PC-9 (cell line): ENCODE measurements at regions not wholly inside any gene's neighbourhood (a gene's known extent, or its start where the extent isn't known, plus 50 kb on each side); places are given as distances from the start of the nearest gene placed in this dataset.

Experiments
- BruUV-seq: library from RNA; stranded (reverse); fragments of 400-500 nt; replicated peaks from 2 replicates; lab custom pipeline; 2021; lab: Mats Ljungman, UMichigan
- CTCF ChIA-PET: fragments of 300-600 bp; sonication (Branson Sonifier 250); formaldehyde crosslinking; loops from one replicate; lab custom pipeline; 2022; ENCODE audit warnings: antibody characterized with exemption; lab: Charles Lee
- POLR2A ChIA-PET: fragments of 300-600 bp; sonication (Branson Sonifier 250); formaldehyde crosslinking; loops from one replicate; lab custom pipeline; 2022; ENCODE audit warnings: antibody characterized with exemption; ENCODE audit not compliant: unreplicated experiment; lab: Charles Lee
- DNase-seq, 2 experiments: peaks; one replicate each; pipeline versions ENCODE4 v3.0.0 to v3.0.0-alpha.2; 2015 to 2022; ENCODE audit warnings: mixed read lengths in 1 of 2
- H2AFZ ChIP-seq: fragments of 200-600 bp; sonication (generic); 2 replicates; pipeline ENCODE4 v1.8.1; 2017; ENCODE audit warnings: antibody characterized with exemption
- H3F3A ChIP-seq: fragments of 200-600 bp; sonication (generic); 2 replicates; pipeline ENCODE4 v1.8.1; 2017; ENCODE audit warnings: antibody characterized with exemption, mild to moderate bottlenecking, low read depth; ENCODE audit not compliant: insufficient read depth
- H3K27ac ChIP-seq: fragments of 200-600 bp; sonication (generic); 2 replicates; pipeline ENCODE4 v1.6.1; 2016; ENCODE audit warnings: mixed run types
- H3K27me3 ChIP-seq: fragments of 200-600 bp; sonication (generic); 2 replicates; pipeline ENCODE4 v1.6.1; 2016; ENCODE audit warnings: low read depth, mixed run types; ENCODE audit not compliant: insufficient read depth
- H3K36me3 ChIP-seq: fragments of 200-600 bp; sonication (generic); 2 replicates; pipeline ENCODE4 v1.6.1; 2016; ENCODE audit warnings: low read depth, mixed run types
- H3K4me1 ChIP-seq: fragments of 200-600 bp; sonication (generic); replicated peaks from 2 replicates; pipeline ENCODE4 v1.6.1; 2016; ENCODE audit warnings: mixed run types; ENCODE audit not compliant: insufficient read depth
- H3K4me2 ChIP-seq: fragments of 200-600 bp; sonication (generic); 2 replicates; pipeline ENCODE4 v1.6.1; 2017; ENCODE audit warnings: mixed run types
- H3K4me3 ChIP-seq: fragments of 200-600 bp; sonication (generic); 2 replicates; pipeline ENCODE4 v1.6.1; 2016; ENCODE audit warnings: mixed run types
- H3K79me2 ChIP-seq: fragments of 200-600 bp; sonication (generic); 2 replicates; pipeline ENCODE4 v1.6.1; 2017; ENCODE audit warnings: low read depth, mixed run types
- H3K9me2 ChIP-seq: fragments of 200-600 bp; sonication (generic); 2 replicates; pipeline ENCODE4 v1.8.1; 2017; ENCODE audit warnings: mild to moderate bottlenecking; ENCODE audit not compliant: insufficient read depth
- H3K9me3 ChIP-seq: fragments of 200-600 bp; sonication (generic); 2 replicates; pipeline ENCODE4 v1.8.1; 2016; ENCODE audit warnings: low read depth; ENCODE audit not compliant: insufficient read depth
- H4K20me1 ChIP-seq: fragments of 200-600 bp; sonication (generic); 2 replicates; pipeline ENCODE4 v1.8.1; 2017; ENCODE audit not compliant: insufficient read depth
- EZH2 ChIP-seq: fragments of 200-600 bp; sonication (generic); IDR thresholded peaks from 2 replicates; pipeline ENCODE4 v1.8.0; 2017; ENCODE audit warnings: antibody characterized with exemption, low read depth
- intact Hi-C: fragments of 100-400 bp; cut with micrococcal nuclease; formaldehyde crosslinking; loops from one replicate; pipeline ENCODE4 v1.10.0; 2022; ENCODE audit not compliant: unreplicated experiment
- TF ChIP-seq, protein P1 (sequence below): fragments of 200-600 bp; sonication (generic); conservative IDR thresholded peaks from 2 replicates; pipeline ENCODE4 v1.6.1; 2017; ENCODE audit warnings: mixed run types, antibody characterized with exemption, mild to moderate bottlenecking, moderate library complexity

DNA sequence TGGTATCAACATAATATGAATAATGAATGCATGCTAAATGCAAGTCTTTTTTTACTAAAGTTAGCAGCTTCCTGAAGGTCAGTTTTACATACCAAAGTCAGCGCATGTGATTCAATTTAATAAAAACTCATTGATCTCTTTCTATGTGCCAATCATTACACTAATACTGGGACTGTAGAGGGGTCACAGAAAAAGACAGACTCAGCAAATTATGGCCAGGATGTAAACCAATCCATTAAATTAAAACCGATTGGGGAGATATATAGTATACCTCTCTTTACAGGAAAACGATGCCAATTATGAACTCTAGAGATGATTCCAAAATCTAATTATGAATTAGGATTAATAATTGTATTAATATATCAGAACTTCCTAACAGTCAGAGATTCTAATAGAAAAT, 624.4 kb upstream of the PCDH20 start:
- Histone ChIP-seq H3K27ac (no peak overlapping the region), H3K9me3 (no peaks in the 10 kb centered on the region), H3K4me1 (no peaks in the 10 kb centered on the region), H3K4me3 (no peak overlapping the region), H2AFZ (no peak overlapping the region), H3K27me3 (no peaks in the 10 kb centered on the region), H3K9me2 (no peaks in the 10 kb centered on the region), H3F3A (no peaks in the 10 kb centered on the region), H3K36me3 (no peaks in the 10 kb centered on the region), H4K20me1 (no peaks in the 10 kb centered on the region), H3K4me2 (no peak overlapping the region), H3K79me2 (no peaks in the 10 kb centered on the region)
- CTCF ChIA-PET, result no interaction called here
- TF ChIP-seq EZH2, result no peak
- TF ChIP-seq, protein P1, sequence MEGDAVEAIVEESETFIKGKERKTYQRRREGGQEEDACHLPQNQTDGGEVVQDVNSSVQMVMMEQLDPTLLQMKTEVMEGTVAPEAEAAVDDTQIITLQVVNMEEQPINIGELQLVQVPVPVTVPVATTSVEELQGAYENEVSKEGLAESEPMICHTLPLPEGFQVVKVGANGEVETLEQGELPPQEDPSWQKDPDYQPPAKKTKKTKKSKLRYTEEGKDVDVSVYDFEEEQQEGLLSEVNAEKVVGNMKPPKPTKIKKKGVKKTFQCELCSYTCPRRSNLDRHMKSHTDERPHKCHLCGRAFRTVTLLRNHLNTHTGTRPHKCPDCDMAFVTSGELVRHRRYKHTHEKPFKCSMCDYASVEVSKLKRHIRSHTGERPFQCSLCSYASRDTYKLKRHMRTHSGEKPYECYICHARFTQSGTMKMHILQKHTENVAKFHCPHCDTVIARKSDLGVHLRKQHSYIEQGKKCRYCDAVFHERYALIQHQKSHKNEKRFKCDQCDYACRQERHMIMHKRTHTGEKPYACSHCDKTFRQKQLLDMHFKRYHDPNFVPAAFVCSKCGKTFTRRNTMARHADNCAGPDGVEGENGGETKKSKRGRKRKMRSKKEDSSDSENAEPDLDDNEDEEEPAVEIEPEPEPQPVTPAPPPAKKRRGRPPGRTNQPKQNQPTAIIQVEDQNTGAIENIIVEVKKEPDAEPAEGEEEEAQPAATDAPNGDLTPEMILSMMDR, result no peak
- POLR2A ChIA-PET, result no interaction called here
- intact Hi-C loops, result no loop called here
- DNase-seq, result no peak
- BruUV-seq, result no TSS peak

DNA sequence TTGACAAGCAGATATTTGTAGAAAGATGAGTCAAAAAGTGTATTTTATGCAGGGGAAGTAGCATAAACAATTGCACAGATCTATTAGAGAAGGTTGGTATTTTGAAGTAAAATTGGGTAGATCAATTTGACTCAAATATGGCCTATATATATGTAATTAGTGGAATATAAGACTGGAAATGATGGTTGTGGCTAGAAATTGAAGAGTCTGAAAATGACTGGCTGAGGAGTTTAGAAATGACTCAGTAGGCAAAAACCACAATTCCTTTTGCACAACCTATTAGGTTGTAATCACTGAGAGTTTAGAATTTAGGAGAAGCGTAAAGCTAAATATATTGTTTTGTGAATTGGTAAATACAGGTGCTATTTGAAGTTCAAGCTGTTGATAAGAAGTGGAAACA, 622.6 kb upstream of the PCDH20 start:
- H3K4me1 ChIP-seq, result no peaks in the 10 kb centered on the region
- POLR2A ChIA-PET, result no interaction called here
- H3K79me2 ChIP-seq, result no peaks in the 10 kb centered on the region
- no peak overlapping the region for H2AFZ ChIP-seq
- no peak overlapping the region for H3K4me2 ChIP-seq
- no peak for TF ChIP-seq EZH2
- TF ChIP-seq, protein P1, result no peak
- intact Hi-C loops, result no loop called here
- no peaks in the 10 kb centered on the region for H3K27me3 ChIP-seq
- no peak overlapping the region for H3K27ac ChIP-seq
- no peak overlapping the region for H3K4me3 ChIP-seq
- no peaks in the 10 kb centered on the region for H4K20me1 ChIP-seq
- BruUV-seq, result no TSS peak
- no peaks in the 10 kb centered on the region for H3F3A ChIP-seq
- CTCF ChIA-PET, result no interaction called here
- no peaks in the 10 kb centered on the region for H3K9me3 ChIP-seq
- no peaks in the 10 kb centered on the region for H3K9me2 ChIP-seq
- no peak for DNase-seq
- no peaks in the 10 kb centered on the region for H3K36me3 ChIP-seq

DNA sequence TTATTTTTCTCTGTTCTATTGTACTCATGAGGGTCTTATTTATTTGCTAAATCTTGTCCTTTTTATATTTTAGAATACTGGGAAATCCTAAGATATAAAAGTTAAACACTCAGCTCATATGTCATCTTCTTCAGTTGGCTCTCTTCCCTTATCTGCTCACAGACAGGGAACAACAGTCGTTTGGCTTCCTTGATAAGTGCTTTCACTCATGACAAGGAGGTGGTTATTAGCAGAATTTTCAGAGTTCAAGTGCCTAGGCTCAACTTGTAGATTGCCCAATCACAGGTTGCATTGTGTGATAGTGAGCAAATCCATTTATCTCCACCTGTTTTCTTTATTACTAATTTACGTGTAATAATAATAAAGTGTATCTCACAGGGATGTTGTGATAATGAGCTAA, 620.3 kb upstream of the PCDH20 start:
- Histone ChIP-seq H3K4me1 (no peaks in the 10 kb centered on the region), H3K27me3 (no peaks in the 10 kb centered on the region), H3K4me2 (no peak overlapping the region), H3K27ac (no peak overlapping the region), H3K9me2 (no peaks in the 10 kb centered on the region), H2AFZ (no peak overlapping the region), H3K36me3 (no peaks in the 10 kb centered on the region), H3F3A (no peaks in the 10 kb centered on the region), H3K79me2 (no peaks in the 10 kb centered on the region), H3K9me3 (no peaks in the 10 kb centered on the region), H3K4me3 (no peak overlapping the region), H4K20me1 (no peaks in the 10 kb centered on the region)
- no peak for TF ChIP-seq EZH2
- TF ChIP-seq, protein P1, result no peak
- BruUV-seq, result no TSS peak
- ChIA-PET CTCF (no interaction called here), POLR2A (no interaction called here)
- no peak for DNase-seq
- intact Hi-C loops, result no loop called here
